GM12878 (cell line): ENCODE measurements at regions not wholly inside any gene's neighbourhood (a gene's known extent, or its start where the extent isn't known, plus 50 kb on each side); places are given as distances from the start of the nearest gene placed in this dataset.

Source experiments
- ATAC-seq: fragments of 200-7000 bp; cut with Tn5 transposase; 3 replicates; pipeline ENCODE4 v1.9.1; 2020; ENCODE audit warnings: mild to moderate bottlenecking, moderate library complexity
- BruUV-seq: library from RNA; stranded (reverse); fragments of 400-500 nt; replicated peaks from 2 replicates; lab custom pipeline; 2021; lab: Mats Ljungman, UMichigan
- CTCF ChIA-PET: fragments of 300-600 bp; sonication (Branson Sonifier 250); formaldehyde crosslinking; extraction: SDS; loops from one replicate; lab custom pipeline; 2021; ENCODE audit warnings: inconsistent platforms; lab: Yijun Ruan, JAX
- POLR2A ChIA-PET: fragments of 350-600 bp; formaldehyde crosslinking; extraction: SDS; loops from one replicate; lab custom pipeline; 2021; ENCODE audit warnings: inconsistent platforms; lab: Charles Lee
- RAD21 ChIA-PET: fragments of 300-600 bp; sonication (Branson Sonifier 250); formaldehyde crosslinking; loops from one replicate; lab custom pipeline; 2023; ENCODE audit warnings: antibody characterized with exemption; ENCODE audit not compliant: unreplicated experiment; lab: Charles Lee
- SMC1A ChIA-PET: fragments of 300-600 bp; sonication (Branson Sonifier 250); formaldehyde crosslinking; loops from one replicate; lab custom pipeline; 2023; ENCODE audit not compliant: unreplicated experiment, uncharacterized antibody; lab: Charles Lee
- DNase-seq: peaks from one replicate; pipeline ENCODE4 v3.0.0-alpha.2; 2011; ENCODE audit warnings: low read depth, low spot score
- FAIRE-seq: peaks from 3 replicates; lab custom pipeline; 2011; peaks lifted over from hg19 to GRCh38; lab: Jason Lieb, UNC
- H2AFZ ChIP-seq: 2 replicates; pipeline ENCODE4 v1.6.0; 2011; ENCODE audit warnings: low read depth, low read length, control low read depth; ENCODE audit not compliant: control insufficient read depth
- H3K27ac ChIP-seq: 2 replicates; pipeline ENCODE4 v1.5.1; 2011; ENCODE audit warnings: control low read depth; ENCODE audit not compliant: control insufficient read depth, insufficient read depth
- H3K27me3 ChIP-seq, 2 experiments: replicated peaks in 1 of 2; 2 replicates each; pipeline versions ENCODE4 v1.6.0 to v1.6.1; 2011; ENCODE audit warnings: low read length in 1 of 2; ENCODE audit not compliant: control insufficient read depth in 2 of 2, insufficient read depth in 2 of 2
- H3K36me3 ChIP-seq, 2 experiments: 2 replicates each; pipeline ENCODE4 v1.5.1; 2011; ENCODE audit warnings: low read length in 1 of 2; ENCODE audit not compliant: control insufficient read depth in 2 of 2, insufficient read depth in 2 of 2
- H3K4me1 ChIP-seq: 2 replicates; pipeline ENCODE4 v1.6.1; 2011; ENCODE audit warnings: mild to moderate bottlenecking, low read length, moderate library complexity, mixed read lengths; ENCODE audit not compliant: control insufficient read depth, insufficient read depth
- H3K4me2 ChIP-seq: 2 replicates; pipeline ENCODE4 v1.6.0; 2011; ENCODE audit warnings: control low read depth; ENCODE audit not compliant: control insufficient read depth, insufficient read depth
- H3K4me3 ChIP-seq: fragments of 200-600 bp; sonication (generic); 2 replicates; pipeline ENCODE4 v1.5.1; 2016
- H3K79me2 ChIP-seq: 2 replicates; pipeline ENCODE4 v1.6.0; 2011; ENCODE audit warnings: low read length; ENCODE audit not compliant: control insufficient read depth, insufficient read depth
- H3K9ac ChIP-seq: 2 replicates; pipeline ENCODE4 v1.8.0; 2011; ENCODE audit warnings: low read length, control low read depth, mixed read lengths; ENCODE audit not compliant: control insufficient read depth, insufficient read depth
- H3K9me3 ChIP-seq: replicated peaks from 3 replicates; pipeline ENCODE4 v1.5.1; 2011; ENCODE audit warnings: mild to moderate bottlenecking, low read length; ENCODE audit not compliant: control insufficient read depth, insufficient read depth
- H4K20me1 ChIP-seq: 2 replicates; pipeline ENCODE4 v1.6.0; 2011; ENCODE audit not compliant: control insufficient read depth, insufficient read depth
- BMI1 ChIP-seq: fragments of 450-650 bp; IDR thresholded peaks from 2 replicates; pipeline ENCODE4 v1.6.1; 2016; ENCODE audit warnings: mild to moderate bottlenecking, moderate library complexity, borderline replicate concordance
- CEBPZ ChIP-seq: fragments of 150-350 bp; IDR thresholded peaks from 2 replicates; pipeline ENCODE4 v1.6.1; 2016; ENCODE audit warnings: low read depth, low read length
- IRF4 ChIP-seq: IDR thresholded peaks from 2 replicates; pipeline ENCODE4 v1.6.1; 2011; ENCODE audit warnings: low read depth, low read length
- MXI1 ChIP-seq: fragments of 150-350 bp; IDR thresholded peaks from 2 replicates; pipeline ENCODE4 v1.6.1; 2011; ENCODE audit warnings: low read depth, mild to moderate bottlenecking, inconsistent platforms, low read length, improper control_type of control experiment
- NR2C2 ChIP-seq: IDR thresholded peaks from 2 replicates; pipeline ENCODE4 v1.6.1; 2011; ENCODE audit warnings: borderline replicate concordance, low read depth; ENCODE audit not compliant: control insufficient read depth, insufficient read length
- RB1 ChIP-seq: fragments of 450-650 bp; formaldehyde crosslinking; IDR thresholded peaks from 2 replicates; pipeline ENCODE4 v1.6.1; 2017; ENCODE audit warnings: mild to moderate bottlenecking, borderline replicate concordance
- RELA ChIP-seq: fragments of 450-650 bp; IDR thresholded peaks from 2 replicates; pipeline ENCODE4 v1.8.0; 2014; ENCODE audit warnings: borderline replicate concordance; ENCODE audit not compliant: partially characterized antibody
- RELB ChIP-seq: fragments of 450-650 bp; IDR thresholded peaks from 2 replicates; pipeline ENCODE4 v1.6.1; 2017; ENCODE audit warnings: low read depth, mild to moderate bottlenecking, moderate library complexity
- SIX5 ChIP-seq: IDR thresholded peaks from 2 replicates; pipeline ENCODE4 v1.6.1; 2011; ENCODE audit warnings: mild to moderate bottlenecking, low read depth, low read length, moderate library complexity; ENCODE audit not compliant: severe bottlenecking
- SKIL ChIP-seq: fragments of 450-650 bp; IDR thresholded peaks from 2 replicates; pipeline ENCODE4 v1.6.1; 2017; ENCODE audit warnings: mild to moderate bottlenecking, low read depth, inconsistent platforms; ENCODE audit not compliant: poor library complexity, severe bottlenecking
- SP1 ChIP-seq: IDR thresholded peaks from one replicate; pipeline ENCODE4 v1.6.1; 2011; ENCODE audit warnings: low read depth, low read length
- STAT1 ChIP-seq: fragments of 450-650 bp; conservative IDR thresholded peaks from 2 replicates; pipeline ENCODE4 v1.6.1; 2014; ENCODE audit warnings: antibody characterized with exemption, mild to moderate bottlenecking
- YBX1 ChIP-seq: fragments of 450-650 bp; IDR thresholded peaks from 2 replicates; pipeline ENCODE4 v1.6.1; 2016; ENCODE audit warnings: antibody characterized with exemption
- WGBS: methylation state at CpG from one replicate; pipeline ENCODE4 v1.1.6; 2016; ENCODE audit warnings: low lambda C conversion rate; ENCODE audit not compliant: insufficient replicate concordance, insufficient coverage; ENCODE audit errors: missing lambda C conversion rate; 5-methylcytosine and 5-hydroxymethylcytosine counted together
- in situ Hi-C: fragments of 300-500 bp; cut with MboI; formaldehyde crosslinking; loops from 9 replicates; pipeline ENCODE4 v1.14.3; 2018; ENCODE audit warnings: mixed read lengths
- intact Hi-C: fragments of 100-400 bp; cut with micrococcal nuclease; formaldehyde crosslinking; loops from one replicate; pipeline ENCODE4 v1.14.2; 2022; ENCODE audit not compliant: unreplicated experiment
- TF ChIP-seq, protein P1 (sequence below): IDR thresholded peaks from 2 replicates; pipeline ENCODE4 v1.6.1; 2011; ENCODE audit warnings: mild to moderate bottlenecking, low read depth, low read length, moderate library complexity; ENCODE audit not compliant: insufficient replicate concordance
- TF ChIP-seq, protein P2 (sequence below): fragments of 150-350 bp; IDR thresholded peaks from 2 replicates; pipeline ENCODE4 v1.6.1; 2014; ENCODE audit warnings: mild to moderate bottlenecking, low read depth, low read length

DNA sequence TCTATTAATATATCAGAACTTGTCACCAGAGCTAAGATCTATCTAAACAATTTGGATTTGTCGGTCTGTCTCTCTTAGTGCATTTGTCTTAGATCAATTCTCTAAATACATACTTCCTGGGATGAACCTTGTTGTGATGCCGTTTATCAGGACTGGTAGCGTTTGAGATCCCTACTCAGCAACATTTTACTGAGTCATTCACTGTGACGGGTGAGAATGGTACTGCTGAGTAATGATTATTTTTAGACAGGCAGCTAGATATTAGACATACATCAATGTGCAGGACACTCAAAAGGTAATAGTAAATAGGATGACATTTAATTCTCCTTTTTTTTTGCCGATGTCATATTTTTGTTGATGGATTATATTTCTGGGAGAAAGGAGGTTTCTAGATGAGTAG, 209.0 kb downstream of the CSNK1G3 start:
- Histone ChIP-seq H3K4me1 (no peaks in the 10 kb centered on the region), H3K36me3 (no peaks in the 10 kb centered on the region), H3K9me3 (no peaks in the 10 kb centered on the region)
- POLR2A ChIA-PET = no interaction called here
- TF ChIP-seq, protein P1, sequence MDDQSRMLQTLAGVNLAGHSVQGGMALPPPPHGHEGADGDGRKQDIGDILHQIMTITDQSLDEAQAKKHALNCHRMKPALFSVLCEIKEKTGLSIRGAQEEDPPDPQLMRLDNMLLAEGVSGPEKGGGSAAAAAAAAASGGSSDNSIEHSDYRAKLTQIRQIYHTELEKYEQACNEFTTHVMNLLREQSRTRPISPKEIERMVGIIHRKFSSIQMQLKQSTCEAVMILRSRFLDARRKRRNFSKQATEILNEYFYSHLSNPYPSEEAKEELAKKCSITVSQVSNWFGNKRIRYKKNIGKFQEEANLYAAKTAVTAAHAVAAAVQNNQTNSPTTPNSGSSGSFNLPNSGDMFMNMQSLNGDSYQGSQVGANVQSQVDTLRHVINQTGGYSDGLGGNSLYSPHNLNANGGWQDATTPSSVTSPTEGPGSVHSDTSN = no peak
- TF ChIP-seq BMI1 (no peak), RB1 (no peak), YBX1 (no peak), IRF4 (no peak), SIX5 (no peak), SKIL (no peak), RELA (no peak), CEBPZ (no peak), RELB (no peak), NR2C2 (no peak), STAT1 (no peak), MXI1 (no peak), SP1 (no peak)
- TF ChIP-seq, protein P2, sequence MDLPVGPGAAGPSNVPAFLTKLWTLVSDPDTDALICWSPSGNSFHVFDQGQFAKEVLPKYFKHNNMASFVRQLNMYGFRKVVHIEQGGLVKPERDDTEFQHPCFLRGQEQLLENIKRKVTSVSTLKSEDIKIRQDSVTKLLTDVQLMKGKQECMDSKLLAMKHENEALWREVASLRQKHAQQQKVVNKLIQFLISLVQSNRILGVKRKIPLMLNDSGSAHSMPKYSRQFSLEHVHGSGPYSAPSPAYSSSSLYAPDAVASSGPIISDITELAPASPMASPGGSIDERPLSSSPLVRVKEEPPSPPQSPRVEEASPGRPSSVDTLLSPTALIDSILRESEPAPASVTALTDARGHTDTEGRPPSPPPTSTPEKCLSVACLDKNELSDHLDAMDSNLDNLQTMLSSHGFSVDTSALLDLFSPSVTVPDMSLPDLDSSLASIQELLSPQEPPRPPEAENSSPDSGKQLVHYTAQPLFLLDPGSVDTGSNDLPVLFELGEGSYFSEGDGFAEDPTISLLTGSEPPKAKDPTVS = no peak
- TF ChIP-seq, all 136 proteins: peak for 0
- Histone ChIP-seq H2AFZ (no peak overlapping the region), H3K27ac (no peak overlapping the region), H3K79me2 (no peaks in the 10 kb centered on the region), H4K20me1 (no peaks in the 10 kb centered on the region), H3K4me3 (no peak overlapping the region), H3K27me3 (0 out of 4 replicates have a peak, but pooled peaks cover 0 to 1% of the 10 kb centered on the region in 2 experiments), H3K4me2 (no peak overlapping the region), H3K9ac (no peak overlapping the region)
- ChIA-PET SMC1A (no interaction called here), CTCF (interaction anchor here (1.4 kb wide), 1 partner anchor 18 kb away, joined by 3 read pairs; no protein-coding TSS in a partner anchor), RAD21 (no interaction called here)
- in situ Hi-C loops (no loop called here), intact Hi-C loops (no loop called here)
- no TSS peak for BruUV-seq
- ATAC-seq = no peak
- DNase-seq = no peak
- FAIRE-seq = no peak
- 18% methylated on average over 5 of the region's 5 CpGs for WGBS
